ENCODE measurements at regions not wholly inside any gene's neighbourhood (a gene's known extent, or its start where the extent isn't known, plus 50 kb on each side); places are given as distances from the start of the nearest gene placed in this dataset.
A peak's percentile ranks its signal among the peaks of the same experiment; 100 is the strongest.

- no peak for DNase-seq (ENCODE audit: low spot score)
Measured at GRCh38 chr15:31456354-31457060, 129.9 kb downstream of the KLF13 start.

DNA sequence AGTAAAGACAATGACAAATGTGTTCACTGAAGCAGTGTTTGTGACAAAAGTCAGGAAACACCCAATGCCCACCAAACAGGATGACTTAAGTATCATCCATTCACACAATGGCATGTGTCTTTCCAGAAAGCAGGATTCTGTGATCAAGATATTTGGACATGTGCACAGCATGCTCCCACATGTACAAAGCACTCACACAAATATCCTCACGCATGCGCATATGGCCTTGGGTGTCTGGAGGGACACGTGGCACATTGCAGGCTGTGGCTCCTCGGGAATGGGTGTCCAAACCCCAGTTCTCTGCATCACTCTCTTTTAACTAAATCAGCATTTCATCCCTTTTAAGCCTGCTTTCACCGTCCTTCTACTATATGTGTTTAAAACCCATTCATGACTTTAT is 130.5 kb downstream of the KLF13 start:
- no peak for DNase-seq (ENCODE audit: low spot score)

DNA sequence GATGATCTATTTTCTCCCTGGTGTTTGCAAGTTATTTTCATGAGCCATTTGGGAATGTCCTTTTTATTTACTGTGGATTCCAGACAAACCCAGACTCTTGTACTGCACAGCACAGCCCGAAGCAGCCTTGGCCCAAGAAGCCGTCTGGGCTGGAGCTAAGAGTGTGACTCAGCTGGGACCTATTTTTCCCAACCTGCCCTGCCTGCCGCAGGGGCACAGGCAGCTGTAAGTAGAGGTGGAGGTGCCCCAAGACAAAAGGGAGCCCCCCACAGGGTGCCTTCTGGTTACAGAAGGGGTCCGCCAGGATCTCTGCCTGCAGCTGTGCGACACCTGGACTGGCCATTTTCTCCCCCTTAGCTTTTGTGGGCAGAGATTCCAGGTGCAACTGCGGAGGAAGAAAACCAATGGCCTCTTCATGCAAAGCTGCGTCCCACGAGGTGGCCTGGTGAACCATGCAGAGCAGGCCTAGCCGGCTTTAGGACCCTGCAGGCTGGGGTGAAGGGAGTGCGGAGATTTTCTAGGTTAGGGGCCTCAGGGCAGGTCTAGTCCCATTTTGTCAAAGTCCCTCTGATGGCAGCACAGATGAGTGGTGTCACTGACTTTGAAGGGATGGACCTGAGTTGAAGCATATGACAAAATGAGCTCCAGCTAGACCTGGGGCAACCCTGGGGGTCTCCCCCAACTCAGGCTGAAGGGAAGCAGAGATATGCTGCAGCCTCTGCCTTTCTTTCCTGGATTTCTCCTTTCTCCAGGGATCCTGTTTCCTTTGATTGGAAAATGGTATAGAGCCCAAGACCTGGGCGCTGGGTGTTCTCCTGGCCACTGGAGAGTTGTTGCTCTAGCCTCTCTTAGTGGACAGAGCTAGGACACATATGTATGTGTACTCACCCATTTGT is 131.2 kb downstream of the KLF13 start:
- DNase-seq (ENCODE audit: low spot score), result no peak

DNA sequence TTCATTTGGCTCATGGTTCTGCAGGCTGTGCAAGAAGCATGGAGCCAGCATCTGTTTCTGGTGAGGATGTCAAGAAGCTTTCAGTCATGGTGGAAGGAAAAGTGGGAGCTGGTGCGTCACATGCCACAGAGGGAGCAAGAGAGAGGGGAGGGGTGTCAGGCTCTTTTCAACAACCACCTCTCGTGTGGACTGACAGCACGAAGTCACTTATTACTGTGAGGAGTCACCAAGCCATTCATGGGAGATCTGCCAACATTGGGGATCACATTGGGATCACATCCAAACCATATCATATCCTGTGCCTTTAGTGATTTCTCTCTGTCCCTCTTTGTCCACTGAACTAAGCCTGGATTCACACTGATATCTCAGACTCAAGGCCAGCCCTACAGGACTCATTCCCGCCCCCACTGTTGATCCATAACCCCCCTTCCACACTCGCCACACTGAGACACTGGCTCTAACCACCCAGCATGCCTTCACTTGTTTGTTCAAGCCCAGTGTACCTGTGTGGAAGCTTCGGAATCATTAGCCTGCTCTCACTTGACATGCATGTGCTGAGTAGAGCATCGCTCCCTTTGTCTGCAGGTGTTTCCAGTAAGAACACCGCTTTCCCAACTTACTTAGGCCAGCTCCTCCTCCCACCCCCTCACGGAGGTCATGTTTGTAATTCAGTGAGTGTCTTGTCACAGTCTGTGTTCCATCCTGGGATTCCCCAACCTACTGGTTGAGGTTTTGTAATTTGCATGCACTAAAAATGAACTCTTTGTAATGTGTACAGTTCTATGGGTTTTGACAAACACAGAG is 132.2 kb downstream of the KLF13 start:
- DNase-seq (ENCODE audit: low spot score), result peak; percentile 24

- DNase-seq (ENCODE audit: low spot score), result no peak
Measured at GRCh38 chr15:31459400-31459748, 132.7 kb downstream of the KLF13 start.

- no peak for DNase-seq (ENCODE audit: low spot score)
Measured at GRCh38 chr15:31461375-31461774, 134.7 kb downstream of the KLF13 start.

DNA sequence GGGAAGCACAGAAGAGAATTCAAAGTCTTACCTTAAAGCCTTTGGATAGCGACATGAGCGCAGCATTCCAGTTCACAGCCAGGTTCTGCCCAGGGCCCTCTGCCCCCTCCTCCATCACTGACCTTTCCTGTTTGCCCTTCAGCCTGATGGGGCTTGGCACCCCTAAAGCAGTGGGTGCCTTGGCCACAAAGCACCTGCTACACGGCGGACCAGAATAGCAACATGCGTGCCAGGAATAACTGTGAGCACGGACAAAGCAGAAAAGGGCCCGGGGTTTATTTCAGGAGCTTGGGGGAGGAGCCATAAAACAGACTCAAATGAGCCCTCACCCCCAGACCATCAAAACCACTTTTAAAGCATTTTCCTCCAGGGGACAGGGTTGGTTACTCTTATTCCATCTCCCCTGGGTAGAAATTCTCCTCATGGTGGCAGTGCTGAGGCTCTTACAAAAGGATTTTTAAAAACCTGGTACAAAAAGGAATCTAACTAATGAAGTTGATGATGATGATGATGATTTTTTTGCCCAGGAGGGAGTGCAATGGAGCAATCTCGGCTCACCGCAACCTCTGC is 135.4 kb downstream of the KLF13 start:
- no peak for DNase-seq (ENCODE audit: low spot score)

GRCh38 chr15:31463521-31464102 is 137.0 kb downstream of the KLF13 start:
- no peak for DNase-seq (ENCODE audit: low spot score)

GRCh38 chr15:31464216-31465082 is 137.8 kb downstream of the KLF13 start:
- DNase-seq (ENCODE audit: low spot score), result no peak

- DNase-seq (ENCODE audit: low spot score), result no peak
Measured at GRCh38 chr15:31465083-31465955, 138.7 kb downstream of the KLF13 start.

GRCh38 chr15:31467361-31467760 is 140.7 kb downstream of the KLF13 start:
- DNase-seq (ENCODE audit: low spot score), result no peak

DNA sequence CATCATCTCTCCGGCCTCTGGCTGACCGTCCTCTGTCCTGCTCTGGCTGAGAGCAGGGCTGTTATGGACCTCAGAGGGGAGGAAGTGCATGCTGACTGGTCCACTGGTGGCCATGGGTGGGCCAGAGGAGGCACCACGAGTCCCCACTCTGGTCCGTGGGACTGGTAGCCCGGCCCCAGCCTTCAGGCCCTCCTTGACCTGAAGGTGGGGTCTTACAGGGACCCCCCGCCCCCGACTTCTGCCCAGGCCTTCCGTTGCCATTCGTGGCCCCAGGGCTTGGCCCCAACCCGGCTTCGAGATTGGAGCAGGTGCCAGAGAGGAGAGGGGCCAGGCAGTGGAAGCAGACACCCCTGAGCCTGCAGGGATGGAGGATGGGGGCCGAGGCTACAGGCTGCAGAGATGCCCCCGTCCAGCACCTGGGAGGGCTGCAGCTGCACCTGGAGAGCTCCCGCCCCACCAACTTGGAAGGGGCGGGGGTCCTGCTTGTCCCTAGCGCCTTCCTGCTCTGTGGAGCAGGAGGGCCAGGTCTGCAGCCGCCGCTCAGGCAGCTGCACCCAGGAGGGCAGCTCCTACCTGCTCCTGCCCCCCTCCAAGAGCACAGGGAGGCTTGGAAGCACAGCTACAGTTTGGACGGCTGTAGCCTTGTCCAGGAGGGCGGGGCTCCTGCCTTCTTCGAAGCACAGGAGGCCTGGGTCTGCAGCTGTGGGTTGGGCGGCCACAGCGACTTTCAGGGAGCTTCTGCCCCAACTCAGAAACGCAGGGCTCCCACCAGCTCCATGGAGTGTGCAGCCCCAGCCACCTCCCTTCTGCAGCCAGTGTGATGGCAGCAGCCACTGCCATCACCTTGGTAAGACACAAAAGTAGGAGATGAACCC is 142.5 kb downstream of the KLF13 start:
- DNase-seq (ENCODE audit: low spot score), result no peak

DNA sequence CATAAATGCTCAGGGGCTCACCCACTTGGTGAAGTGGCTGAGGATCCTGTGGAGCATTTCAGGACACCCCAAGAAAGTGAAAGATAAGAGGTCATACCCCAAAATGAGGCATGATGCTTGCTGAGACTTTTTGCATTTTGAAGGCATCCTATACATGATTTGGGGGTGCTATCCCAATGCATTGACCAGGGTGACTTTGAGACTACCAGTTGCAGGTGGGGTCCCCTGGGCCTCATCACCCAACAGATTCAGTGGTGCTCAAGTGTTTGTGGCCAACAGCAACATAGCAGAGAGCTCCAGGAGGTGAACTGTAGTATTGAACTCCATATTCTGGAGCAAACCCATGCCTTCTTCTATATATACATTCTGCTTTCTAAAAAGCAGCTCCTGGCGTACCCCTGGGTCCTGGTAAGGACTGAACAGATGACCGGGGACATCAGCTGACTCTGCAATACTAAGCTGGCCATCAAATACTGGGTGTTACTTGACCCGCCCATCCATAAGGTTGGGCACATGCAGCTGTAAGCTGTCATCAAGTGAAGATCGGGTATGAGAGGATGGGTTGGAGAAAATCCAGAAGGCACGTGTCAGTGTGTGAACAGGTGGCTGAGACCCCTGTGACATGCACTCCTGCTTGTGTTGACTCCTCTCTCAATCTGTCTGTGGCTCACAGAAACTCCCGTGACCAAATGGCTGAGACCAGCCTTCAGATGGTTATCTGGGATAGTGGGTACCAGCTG is 143.3 kb downstream of the KLF13 start:
- DNase-seq (ENCODE audit: low spot score), result no peak

GRCh38 chr15:31470756-31471155 is 144.1 kb downstream of the KLF13 start:
- no peak for DNase-seq (ENCODE audit: low spot score)

DNA sequence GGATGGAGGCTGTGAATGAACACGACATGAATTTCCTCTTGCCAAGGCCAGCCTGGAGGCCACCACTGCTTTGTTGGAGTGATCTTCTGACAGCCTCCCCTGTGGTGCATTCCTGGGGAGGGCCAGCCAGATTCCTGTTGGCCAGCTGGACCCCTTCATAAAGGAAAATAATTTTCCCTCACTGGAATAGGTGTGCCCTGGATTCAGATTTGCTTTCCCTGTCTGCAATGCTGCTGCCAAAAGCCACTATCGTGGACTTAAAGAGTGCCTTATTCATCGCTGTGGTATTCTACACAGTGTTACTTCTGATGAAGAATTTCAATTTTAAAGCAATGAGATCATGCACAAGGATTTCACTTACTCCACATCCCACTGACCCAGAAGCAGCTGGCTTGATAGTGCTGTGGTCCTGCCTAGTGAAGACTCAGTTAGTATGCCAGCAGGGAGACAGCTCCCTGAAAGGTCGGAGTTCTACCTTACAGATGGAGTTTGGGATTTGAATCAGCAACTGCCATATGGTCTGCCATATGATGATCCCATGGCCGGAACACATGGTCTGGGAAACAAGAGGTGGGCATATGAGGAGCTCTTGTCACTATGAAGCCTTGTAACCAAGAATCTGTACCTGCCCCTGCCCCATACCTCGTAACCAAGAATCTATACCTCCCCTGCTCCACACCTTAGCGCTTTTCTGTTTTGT is 145.2 kb downstream of the KLF13 start:
- no peak for DNase-seq (ENCODE audit: low spot score)

GRCh38 chr15:31472636-31473384 is 146.2 kb downstream of the KLF13 start:
- peak; percentile 68 for DNase-seq (ENCODE audit: low spot score)

All from CD4-positive, alpha-beta T cell treated with Interleukin-15 for 4 hours (primary cell).